ENCODE measurements at regions not wholly inside any gene's neighbourhood (a gene's known extent, or its start where the extent isn't known, plus 50 kb on each side); places are given as distances from the start of the nearest gene placed in this dataset.
"Not testable (repeated sequence)": the region's sequence is repeated elsewhere in the genome, so short reads cannot be mapped to it uniquely, and the experiment has no call there.

DNA sequence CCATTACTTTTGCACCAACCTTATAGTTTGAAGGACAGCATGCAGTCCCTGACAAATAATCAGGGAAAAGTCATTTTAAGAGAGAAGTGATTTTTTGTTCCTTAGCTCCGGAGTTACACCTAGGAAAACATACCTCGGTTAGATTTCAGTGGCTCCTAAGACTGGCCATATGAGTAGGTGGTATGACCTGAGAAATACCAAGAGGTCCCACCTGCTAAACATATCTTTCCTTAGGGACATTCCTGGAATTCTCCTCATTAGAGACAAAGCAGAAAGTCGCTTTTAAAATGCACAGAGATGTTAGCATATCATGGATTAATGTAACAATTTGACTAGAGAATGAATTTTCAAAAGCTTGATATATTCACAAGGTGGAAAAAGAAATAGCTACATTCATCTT lies 84.2 kb upstream of the RNPC3 start:
- H3K4me2 ChIP-seq (ENCODE audit: low read length), result no peak overlapping the region
- H3K27me3 ChIP-seq (ENCODE audit: insufficient read depth, low read length), result no peaks in the 10 kb centered on the region
- ATAC-seq (no peak), DNase-seq (ENCODE audit: low read depth, low spot score) (no peak)
- H3K9me3 ChIP-seq (ENCODE audit: control insufficient read depth in 1 of 2, insufficient read depth in 1 of 2, low read depth in 1 of 2, low read length in 2 of 2), result no peaks in the 10 kb centered on the region
- no peaks in the 10 kb centered on the region for H3K36me3 ChIP-seq (ENCODE audit: control insufficient read depth in 1 of 2, insufficient read depth in 2 of 2, low read length in 2 of 2)
- H3K79me2 ChIP-seq (ENCODE audit: insufficient read depth, low read length), result no peaks in the 10 kb centered on the region
- CTCF ChIA-PET, result no interaction called here
- H2AFZ ChIP-seq (ENCODE audit: low read depth, low read length, poor library complexity, severe bottlenecking), result no peak overlapping the region
- no peaks in the 10 kb centered on the region for H3K9me2 ChIP-seq (ENCODE audit: insufficient read depth)
- H3K4me3 ChIP-seq (replicated peaks in 1 of 2; ENCODE audit: low read depth in 1 of 2, low read length in 2 of 2), result no peak overlapping the region
- intact Hi-C loops (cut with micrococcal nuclease), result no loop called here
- BruUV-seq (replicated peaks), result no TSS peak
- TF ChIP-seq, protein P1, sequence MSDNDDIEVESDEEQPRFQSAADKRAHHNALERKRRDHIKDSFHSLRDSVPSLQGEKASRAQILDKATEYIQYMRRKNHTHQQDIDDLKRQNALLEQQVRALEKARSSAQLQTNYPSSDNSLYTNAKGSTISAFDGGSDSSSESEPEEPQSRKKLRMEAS (IDR thresholded peaks at IDR 0.05), result no peak
- no peak for TF ChIP-seq POLR2A (IDR thresholded peaks at IDR 0.05; ENCODE audit: borderline replicate concordance, extremely low read depth, insufficient read depth, insufficient read length)
- TF ChIP-seq EGR1 (IDR thresholded peaks at IDR 0.05; ENCODE audit: low read depth), result no peak
- TF ChIP-seq FOSL1 (IDR thresholded peaks at IDR 0.05; ENCODE audit: low read depth), result no peak
- no peak for TF ChIP-seq ZNF274 (IDR thresholded peaks at IDR 0.05; ENCODE audit: low read depth, low read length)
- TF ChIP-seq POLR2AphosphoS5 (IDR thresholded peaks at IDR 0.05; ENCODE audit: low read depth, low read length), result no peak
- TF ChIP-seq CBX3 (IDR thresholded peaks at IDR 0.05; ENCODE audit: low read depth), result no peak
- no peak for TF ChIP-seq ELF1 (IDR thresholded peaks at IDR 0.05; ENCODE audit: borderline replicate concordance, low read depth)
- TF ChIP-seq YY1 (IDR thresholded peaks at IDR 0.05; ENCODE audit: extremely low read depth, insufficient replicate concordance, low read depth, low read length), result no peak
- H4K20me1 ChIP-seq (ENCODE audit: insufficient read depth), result no peaks in the 10 kb centered on the region
- H3K9ac ChIP-seq (ENCODE audit: low read length), result no peak overlapping the region
- H3K4me1 ChIP-seq (ENCODE audit: control insufficient read depth in 1 of 2, insufficient read depth in 2 of 2, low read length in 2 of 2), result no peaks in the 10 kb centered on the region
- H3K27ac ChIP-seq (ENCODE audit: low read depth, low read length), result no peak overlapping the region
- RAD21 ChIA-PET (ENCODE audit: low non-redundant PET in 1 of 2, low total read pairs in 2 of 2, uncharacterized antibody in 2 of 2, unreplicated experiment in 2 of 2), result no interaction called here
- POLR2A ChIA-PET, result no interaction called here

DNA sequence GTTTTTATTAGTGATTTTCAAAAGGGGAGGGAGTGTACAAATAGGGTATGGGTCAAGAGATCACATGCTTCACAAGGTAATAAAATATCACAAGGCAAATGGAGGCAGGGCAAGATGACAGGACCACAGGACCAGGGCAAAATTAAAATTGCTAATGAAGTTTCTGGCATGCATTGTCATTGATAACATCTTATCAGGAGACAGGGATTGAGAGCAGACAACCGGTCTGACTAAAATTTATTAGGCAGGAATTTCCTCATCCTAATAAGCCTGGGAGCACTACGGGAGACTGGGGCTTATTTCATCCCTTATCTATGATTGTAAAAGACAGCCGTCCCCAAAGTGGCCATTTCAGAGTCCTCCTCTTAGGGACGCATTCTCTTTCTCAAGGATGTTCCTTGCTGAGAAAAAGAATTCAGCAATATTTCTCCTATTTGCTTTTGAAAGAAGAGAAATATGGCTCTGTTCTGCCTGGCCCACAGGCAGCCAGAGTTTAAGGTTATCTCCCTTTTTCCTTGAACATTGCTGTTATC lies 88.9 kb upstream of the RNPC3 start:
- H3K9me2 ChIP-seq (ENCODE audit: insufficient read depth); H3K27me3 ChIP-seq (ENCODE audit: insufficient read depth, low read length); BruUV-seq (replicated peaks); H3K4me3 ChIP-seq (replicated peaks in 1 of 2; ENCODE audit: low read depth in 1 of 2, low read length in 2 of 2); H3K27ac ChIP-seq (ENCODE audit: low read depth, low read length); RAD21 ChIA-PET (ENCODE audit: low non-redundant PET in 1 of 2, low total read pairs in 2 of 2, uncharacterized antibody in 2 of 2, unreplicated experiment in 2 of 2); intact Hi-C loops (cut with micrococcal nuclease); CTCF ChIA-PET; H3K79me2 ChIP-seq (ENCODE audit: insufficient read depth, low read length); H3K4me2 ChIP-seq (ENCODE audit: low read length); DNase-seq (ENCODE audit: low read depth, low spot score); H3K9ac ChIP-seq (ENCODE audit: low read length); H2AFZ ChIP-seq (ENCODE audit: low read depth, low read length, poor library complexity, severe bottlenecking); ATAC-seq; H3K36me3 ChIP-seq (ENCODE audit: control insufficient read depth in 1 of 2, insufficient read depth in 2 of 2, low read length in 2 of 2); POLR2A ChIA-PET; H4K20me1 ChIP-seq (ENCODE audit: insufficient read depth); H3K9me3 ChIP-seq (ENCODE audit: control insufficient read depth in 1 of 2, insufficient read depth in 1 of 2, low read depth in 1 of 2, low read length in 2 of 2); H3K4me1 ChIP-seq (ENCODE audit: control insufficient read depth in 1 of 2, insufficient read depth in 2 of 2, low read length in 2 of 2): not testable (repeated sequence)

Data from HCT116 (cell line).